HepG2 (cell line): ENCODE measurements at regions not wholly inside any gene's neighbourhood (a gene's known extent, or its start where the extent isn't known, plus 50 kb on each side); places are given as distances from the start of the nearest gene placed in this dataset.

Experiments used
- ATAC-seq: fragments of 200-7000 bp; cut with Tn5 transposase; 3 replicates; pipeline ENCODE4 v1.9.1; 2020; ENCODE audit warnings: mild to moderate bottlenecking, moderate library complexity
- BruUV-seq: library from RNA; stranded (reverse); fragments of 400-500 nt; replicated peaks from 2 replicates; lab custom pipeline; 2021; lab: Mats Ljungman, UMichigan
- CTCF ChIA-PET: fragments of 300-600 bp; formaldehyde crosslinking; extraction: SDS; loops from one replicate; lab custom pipeline; 2021; ENCODE audit warnings: low total read pairs, inconsistent platforms, low intra/inter-chr PET ratio; lab: Yijun Ruan, JAX
- POLR2A ChIA-PET: fragments of 350-600 bp; sonication (Branson Sonifier 250); formaldehyde crosslinking; loops from one replicate; lab custom pipeline; 2020; ENCODE audit warnings: antibody characterized with exemption, inconsistent platforms; lab: Yijun Ruan, JAX
- DNase-seq: peaks from one replicate; pipeline ENCODE4 v3.0.0-alpha.2; 2015; ENCODE audit warnings: low spot score
- FAIRE-seq: peaks from 3 replicates; lab custom pipeline; 2011; peaks lifted over from hg19 to GRCh38; lab: Jason Lieb, UNC
- H2AFZ ChIP-seq: one replicate; pipeline ENCODE4 v1.6.1; 2011; ENCODE audit warnings: low read length, inconsistent platforms
- H3K27ac ChIP-seq: fragments of 300-600 bp; 3 replicates; pipeline ENCODE4 v1.8.0; 2011; ENCODE audit warnings: mixed run types, mild to moderate bottlenecking, mixed read lengths, low read length, inconsistent platforms; ENCODE audit not compliant: insufficient read depth; ENCODE audit errors: extremely low read length
- H3K27me3 ChIP-seq, 2 experiments: fragments of 200-600 bp in 1 of 2; 2 replicates in 1 of 2; 3 replicates in 1 of 2; pipeline versions ENCODE4 v1.6.0 to v1.8.0; 2011; ENCODE audit warnings: low read length in 2 of 2, mild to moderate bottlenecking in 2 of 2, moderate library complexity in 2 of 2, inconsistent platforms in 1 of 2; ENCODE audit not compliant: insufficient read depth in 2 of 2, control insufficient read depth in 1 of 2
- H3K36me3 ChIP-seq, 2 experiments: fragments of 200-600 bp in 1 of 2; replicated peaks in 1 of 2; 2 replicates in 1 of 2; 3 replicates in 1 of 2; pipeline versions ENCODE4 v1.5.1 to v1.8.0; 2011; ENCODE audit warnings: low read length in 2 of 2, inconsistent platforms in 1 of 2; ENCODE audit not compliant: insufficient read depth in 2 of 2, control insufficient read depth in 1 of 2
- H3K4me1 ChIP-seq: 2 replicates; pipeline ENCODE4 v1.5.1; 2012; ENCODE audit warnings: low read length, inconsistent platforms; ENCODE audit not compliant: insufficient read depth
- H3K4me2 ChIP-seq: 2 replicates; pipeline ENCODE4 v1.6.0; 2011; ENCODE audit warnings: low read depth, low read length, inconsistent platforms
- H3K4me3 ChIP-seq, 3 experiments: fragments of 200-600 bp in 1 of 3; sonication (generic), shearing (Covaris generic) in 1 of 3; replicated peaks in 1 of 3; 2 replicates each; pipeline ENCODE4 v1.5.1; 2011 to 2016; ENCODE audit warnings: low read length in 3 of 3, inconsistent platforms in 2 of 3, low read depth in 2 of 3, mild to moderate bottlenecking in 2 of 3, control low read depth in 1 of 3, mixed read lengths in 1 of 3; ENCODE audit not compliant: insufficient read depth in 1 of 3
- H3K79me2 ChIP-seq: one replicate; pipeline ENCODE4 v1.6.1; 2011; ENCODE audit warnings: low read length, inconsistent platforms; ENCODE audit not compliant: insufficient read depth
- H3K9ac ChIP-seq: 2 replicates; pipeline ENCODE4 v1.6.0; 2011; ENCODE audit warnings: mild to moderate bottlenecking, low read depth, low read length, inconsistent platforms; ENCODE audit not compliant: insufficient read depth
- H3K9me3 ChIP-seq: 2 replicates; pipeline ENCODE4 v1.5.1; 2012; ENCODE audit warnings: mild to moderate bottlenecking, low read length
- H4K20me1 ChIP-seq: 2 replicates; pipeline ENCODE4 v1.6.0; 2011; ENCODE audit warnings: inconsistent platforms, mild to moderate bottlenecking, low read length, moderate library complexity; ENCODE audit not compliant: insufficient read depth
- DZIP1 ChIP-seq: sonication (generic); formaldehyde crosslinking; IDR thresholded peaks from 2 replicates; pipeline ENCODE4 v1.5.0; 2020; ENCODE audit warnings: mild to moderate bottlenecking, missing genetic modification reagents
- HOXD1 ChIP-seq: sonication (generic); formaldehyde crosslinking; IDR thresholded peaks from 2 replicates; pipeline ENCODE4 v1.5.0; 2020; ENCODE audit warnings: missing genetic modification reagents
- PPARG ChIP-seq: conservative IDR thresholded peaks from 2 replicates; pipeline ENCODE4 v1.6.1; 2016; ENCODE audit warnings: missing biosample characterization, missing genetic modification reagents
- SRY ChIP-seq: sonication (generic); formaldehyde crosslinking; IDR thresholded peaks from 2 replicates; pipeline ENCODE4 v1.8.0; 2022; ENCODE audit warnings: mild to moderate bottlenecking, missing genetic modification reagents
- ZBED4 ChIP-seq: sonication (generic); formaldehyde crosslinking; IDR thresholded peaks from 2 replicates; pipeline ENCODE4 v1.4.0; 2020; ENCODE audit warnings: missing genetic modification reagents, borderline replicate concordance
- ZBTB25 ChIP-seq: IDR thresholded peaks from 2 replicates; pipeline ENCODE4 v1.6.1; 2018; ENCODE audit warnings: missing genetic modification reagents
- ZUFSP ChIP-seq: sonication (generic); formaldehyde crosslinking; IDR thresholded peaks from 2 replicates; pipeline ENCODE4 v1.9.0; 2021; ENCODE audit warnings: missing genetic modification reagents, mild to moderate bottlenecking, borderline replicate concordance
- WGBS: methylation state at CpG from one replicate; pipeline ENCODE4 v1.1.6; 2017; ENCODE audit warnings: low lambda C conversion rate; 5-methylcytosine and 5-hydroxymethylcytosine counted together
- in situ Hi-C: cut with HindIII; loops from 2 replicates; pipeline ENCODE4 v1.10.0; 2017; ENCODE audit warnings: low pct_unique_long_range_greater_than_20kb; ENCODE audit not compliant: extremely low pct_ligation_motif_present
- intact Hi-C: fragments of 100-400 bp; cut with micrococcal nuclease; formaldehyde crosslinking; loops from one replicate; pipeline ENCODE4 v1.10.0; 2022; ENCODE audit not compliant: unreplicated experiment

- no peak overlapping the region for H3K4me2 ChIP-seq
- in situ Hi-C loops = no loop called here
- no TSS peak for BruUV-seq
- H3K9ac ChIP-seq = no peak overlapping the region
- no peaks in the 10 kb centered on the region for H3K4me1 ChIP-seq
- no peak for TF ChIP-seq ZUFSP (CRISPR knock-in tag)
- no peak for TF ChIP-seq ZBTB25 (CRISPR knock-in tag)
- TF ChIP-seq ZBED4 (CRISPR knock-in tag) = no peak
- no peak for TF ChIP-seq DZIP1 (CRISPR knock-in tag)
- TF ChIP-seq SRY (CRISPR knock-in tag) = no peak
- no peak for TF ChIP-seq HOXD1
- no peak for TF ChIP-seq PPARG (CRISPR knock-in tag)
- no peaks in the 10 kb centered on the region for H4K20me1 ChIP-seq
- 44% methylated on average over 3 of the region's 3 CpGs for WGBS
- CTCF ChIA-PET = no interaction called here
- no peaks in the 10 kb centered on the region for H3K36me3 ChIP-seq
- H3K27ac ChIP-seq = no peak overlapping the region
- POLR2A ChIA-PET = no interaction called here
- H3K9me3 ChIP-seq = no peaks in the 10 kb centered on the region
- no peak overlapping the region for H3K4me3 ChIP-seq
- no peaks in the 10 kb centered on the region for H3K79me2 ChIP-seq
- intact Hi-C loops = no loop called here
- no peak for ATAC-seq
- DNase-seq = no peak
- no peaks in the 10 kb centered on the region for H3K27me3 ChIP-seq
- no peak for FAIRE-seq
- no peak overlapping the region for H2AFZ ChIP-seq
These were observed 194.2 kb downstream of the TXNL1 start for GRCh38 chr18:56444201-56444600.
